GM12892 (cell line): ENCODE measurements at regions not wholly inside any gene's neighbourhood (a gene's known extent, or its start where the extent isn't known, plus 50 kb on each side); places are given as distances from the start of the nearest gene placed in this dataset.
"Not testable (repeated sequence)": the region's sequence is repeated elsewhere in the genome, so short reads cannot be mapped to it uniquely, and the experiment has no call there.

Experiments
- DNase-seq: peaks from one replicate; pipeline ENCODE4 v3.0.0; 2011; ENCODE audit not compliant: insufficient read length
- FAIRE-seq: peaks from 2 replicates; lab custom pipeline; 2011; peaks lifted over from hg19 to GRCh38; lab: Jason Lieb, UNC
- POLR2A ChIP-seq: IDR thresholded peaks from 2 replicates; pipeline ENCODE4 v1.6.1; 2011; ENCODE audit warnings: low read depth, low read length, control low read depth
- POLR2AphosphoS5 ChIP-seq: IDR thresholded peaks from 2 replicates; pipeline ENCODE4 v1.6.1; 2011; ENCODE audit warnings: low read depth, low read length, control low read depth
- TAF1 ChIP-seq: IDR thresholded peaks from 2 replicates; pipeline ENCODE4 v1.6.1; 2011; ENCODE audit warnings: low read depth, mild to moderate bottlenecking, control low read depth, low read length, borderline replicate concordance

DNA sequence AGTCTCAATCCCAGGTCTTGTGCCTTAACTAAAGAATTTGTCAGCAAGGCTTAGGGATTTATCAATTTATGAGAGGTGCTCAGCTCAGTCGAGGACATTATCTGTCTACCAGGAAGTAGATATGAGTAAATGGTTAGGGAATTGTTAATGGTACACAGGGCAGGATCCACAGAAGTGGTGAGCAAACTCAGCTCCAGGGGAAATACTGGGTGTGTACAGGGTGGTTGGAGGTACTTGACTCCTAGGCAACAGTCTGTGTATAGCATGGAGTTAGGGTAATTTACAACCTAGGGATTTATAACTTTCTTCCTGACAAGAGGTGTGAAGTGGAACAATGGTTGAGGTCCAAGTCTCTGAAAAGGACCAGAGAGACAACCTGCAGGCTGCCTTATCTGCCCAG, 123.4 kb upstream of the OR9Q1 start:
- no peak for FAIRE-seq
- TF ChIP-seq POLR2AphosphoS5 (no peak), POLR2A (no peak), TAF1 (no peak)
- DNase-seq: no peak

DNA sequence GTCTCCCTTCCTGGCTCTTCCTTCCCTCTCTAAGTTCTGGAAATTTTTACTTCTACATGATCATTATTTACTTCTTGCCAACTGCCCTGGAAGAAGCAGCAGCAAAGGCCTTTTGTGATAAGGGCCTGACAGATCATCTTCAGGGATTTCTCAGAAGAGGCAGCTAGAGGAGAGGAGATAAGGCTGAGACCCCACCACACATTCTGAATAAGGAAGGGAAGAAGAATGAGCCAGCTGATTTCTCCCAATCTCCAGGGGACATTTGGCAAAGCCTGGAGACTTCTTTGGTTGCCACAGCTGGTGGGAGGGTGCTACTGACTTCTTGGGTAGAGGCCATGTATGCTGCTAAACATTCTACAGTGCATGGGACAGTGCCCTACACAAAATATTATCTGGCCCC, 122.4 kb upstream of the OR9Q1 start:
- DNase-seq (no peak), FAIRE-seq (no peak)
- TF ChIP-seq POLR2AphosphoS5: no peak
- TF ChIP-seq POLR2A: no peak
- TF ChIP-seq TAF1: no peak

DNA sequence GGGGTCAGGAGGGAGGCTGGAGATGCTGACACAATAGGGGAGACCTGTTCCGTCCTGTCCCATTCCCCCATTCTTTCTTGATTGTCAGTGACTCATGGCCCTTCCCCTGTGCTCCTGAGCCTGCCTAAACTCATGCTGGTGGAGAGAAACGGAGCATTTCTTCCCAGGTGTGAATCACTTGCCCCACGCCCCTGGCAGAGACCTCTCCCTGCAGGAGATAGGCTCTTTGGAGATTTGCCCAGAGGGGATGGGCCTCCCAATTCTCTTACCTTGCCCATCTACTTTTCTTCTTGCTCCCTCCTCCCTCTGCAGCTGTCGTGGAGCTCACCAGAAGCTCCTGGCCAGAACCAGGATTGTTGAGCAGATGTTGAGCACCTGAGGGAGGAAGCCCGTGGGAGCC, 121.9 kb upstream of the OR9Q1 start:
- FAIRE-seq: no peak
- TF ChIP-seq POLR2AphosphoS5 (no peak), POLR2A (no peak), TAF1 (no peak)
- DNase-seq: no peak

DNA sequence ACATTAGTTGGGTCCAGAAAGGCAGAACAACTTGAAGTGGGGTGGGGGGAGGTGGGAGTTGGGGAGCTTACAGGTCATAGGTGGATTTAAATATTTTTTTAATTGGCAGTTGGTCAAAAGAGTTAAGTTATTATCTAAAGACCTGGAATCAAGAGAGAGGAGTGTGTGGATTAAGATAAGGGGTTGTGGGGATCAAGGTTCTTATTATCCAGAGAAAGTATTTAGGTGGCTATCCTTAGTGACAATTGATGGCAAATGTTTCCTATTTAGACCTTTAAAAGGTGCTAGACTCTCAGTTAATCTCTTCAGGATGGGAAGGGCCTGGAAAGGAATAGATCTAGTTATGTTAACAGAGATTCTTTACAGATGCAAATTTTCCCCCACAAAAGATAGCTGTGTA, 120.7 kb upstream of the OR9Q1 start:
- FAIRE-seq (no peak), DNase-seq (no peak)
- no peak for TF ChIP-seq POLR2A
- TF ChIP-seq POLR2AphosphoS5: no peak
- no peak for TF ChIP-seq TAF1

DNA sequence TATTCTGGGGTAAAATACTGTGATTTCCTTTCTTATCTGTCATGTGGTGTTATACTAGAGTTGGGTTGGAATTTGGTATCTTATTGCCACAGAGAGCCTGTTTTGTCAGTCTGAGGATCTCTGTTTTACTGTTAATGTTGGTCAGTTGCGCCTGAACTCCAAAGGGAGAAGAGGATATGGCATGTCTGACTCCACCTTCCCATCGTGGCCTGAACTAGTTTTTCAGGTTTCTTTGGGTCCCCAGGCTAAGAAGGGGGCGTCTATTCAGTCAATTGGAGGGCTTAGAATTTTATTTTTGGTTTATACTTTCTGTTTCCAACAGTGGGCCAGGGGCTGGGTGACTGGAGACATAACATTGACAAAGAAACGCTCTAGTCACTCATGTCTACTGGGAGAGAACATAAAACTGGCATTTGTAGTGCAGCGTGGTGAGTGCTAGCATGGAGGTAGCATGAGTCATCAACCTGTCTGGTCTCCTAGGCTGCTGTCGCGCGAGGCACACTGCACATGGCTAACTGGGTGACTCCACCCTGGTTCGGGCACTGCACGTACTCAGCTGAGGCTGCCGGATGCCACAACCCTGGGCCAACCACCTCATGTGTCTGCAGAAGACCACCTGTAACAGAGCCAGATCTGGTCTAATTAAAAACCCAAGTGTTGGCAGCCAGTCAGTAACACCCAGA, 120.1 kb upstream of the OR9Q1 start:
- FAIRE-seq (peak; percentile 96), DNase-seq (peak; percentile 5)
- TF ChIP-seq POLR2AphosphoS5: no peak
- no peak for TF ChIP-seq POLR2A
- no peak for TF ChIP-seq TAF1

DNA sequence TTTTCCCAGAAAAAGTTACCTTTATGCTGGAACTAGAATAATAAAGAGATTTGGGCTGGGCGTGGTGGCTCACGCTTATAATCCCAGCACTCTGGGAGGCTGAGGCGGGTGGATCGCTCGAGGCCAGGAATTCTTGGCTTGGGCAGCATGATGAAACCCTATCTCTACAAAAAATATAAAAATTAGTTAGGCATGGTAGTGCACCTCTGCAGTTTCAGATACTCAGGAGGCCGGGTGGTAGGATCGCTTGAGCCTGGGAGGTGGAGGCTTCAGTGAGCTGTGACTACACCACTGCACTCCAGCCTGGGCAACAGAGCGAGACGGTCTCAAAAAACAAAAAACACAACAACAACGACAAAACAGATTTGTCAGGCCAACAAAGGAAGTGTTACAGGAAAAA, 119.3 kb upstream of the OR9Q1 start:
- DNase-seq: no peak
- TF ChIP-seq POLR2A (no peak), POLR2AphosphoS5 (no peak), TAF1 (no peak)
- FAIRE-seq: no peak

DNA sequence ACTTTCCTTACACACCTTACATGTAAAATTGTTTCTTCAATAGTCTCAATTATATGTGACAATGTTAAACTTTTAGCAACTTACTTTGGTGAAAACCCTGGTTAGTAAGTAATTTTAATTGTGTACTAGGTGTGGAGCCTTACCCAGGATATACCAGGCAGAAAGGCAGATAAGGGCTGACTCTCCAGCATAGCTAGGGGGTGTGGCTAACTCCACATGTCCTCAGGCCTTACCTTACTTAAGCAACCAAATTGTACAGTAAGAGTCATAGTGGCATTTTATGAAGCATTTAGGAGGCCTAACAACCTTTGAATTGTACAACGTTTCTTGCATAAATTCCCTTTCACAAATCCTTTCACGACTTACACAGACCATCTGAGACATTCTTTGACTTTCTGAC, 118.2 kb upstream of the OR9Q1 start:
- no peak for FAIRE-seq
- TF ChIP-seq POLR2A: no peak
- TF ChIP-seq POLR2AphosphoS5: no peak
- no peak for TF ChIP-seq TAF1
- DNase-seq: no peak

DNA sequence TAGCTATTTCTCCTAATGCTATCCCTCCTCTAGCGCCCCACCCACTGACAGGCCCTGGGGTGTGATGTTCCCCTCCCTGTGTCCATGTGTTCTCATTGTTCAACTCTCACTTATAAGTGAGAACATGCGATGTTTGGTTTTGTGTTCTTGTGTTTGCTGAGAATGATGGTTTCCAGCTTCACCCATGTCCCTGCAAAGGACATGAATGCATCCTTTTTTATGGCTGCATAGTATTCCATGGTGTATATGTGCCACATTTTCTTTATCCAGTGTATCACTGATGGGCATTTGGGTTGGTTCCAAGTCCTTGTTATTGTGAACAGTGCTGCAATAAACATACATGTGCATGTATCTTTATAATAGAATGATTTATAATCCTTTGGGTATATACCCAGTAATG, 115.3 kb upstream of the OR9Q1 start:
- not testable (repeated sequence) for FAIRE-seq, DNase-seq

DNA sequence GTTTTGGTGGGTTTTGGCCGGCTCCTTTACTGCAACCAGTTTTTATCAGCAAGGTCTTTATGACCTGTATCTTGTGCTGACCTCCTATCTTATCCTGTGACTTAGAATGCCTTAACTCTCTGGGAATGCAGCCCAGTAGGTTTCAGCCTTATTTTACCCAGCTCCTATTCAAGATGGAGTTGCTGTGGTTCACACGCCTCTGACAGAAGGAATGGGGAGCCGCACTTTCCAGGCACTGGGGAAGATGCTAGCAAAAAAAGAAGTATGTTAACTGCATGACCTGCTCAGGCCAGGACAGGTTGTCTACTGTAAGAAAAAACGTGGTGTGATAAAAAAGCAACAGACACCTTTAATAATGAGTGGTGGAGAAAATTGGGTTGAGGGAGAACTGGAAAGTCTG, 112.2 kb upstream of the OR9Q1 start:
- FAIRE-seq: not testable (repeated sequence)

DNA sequence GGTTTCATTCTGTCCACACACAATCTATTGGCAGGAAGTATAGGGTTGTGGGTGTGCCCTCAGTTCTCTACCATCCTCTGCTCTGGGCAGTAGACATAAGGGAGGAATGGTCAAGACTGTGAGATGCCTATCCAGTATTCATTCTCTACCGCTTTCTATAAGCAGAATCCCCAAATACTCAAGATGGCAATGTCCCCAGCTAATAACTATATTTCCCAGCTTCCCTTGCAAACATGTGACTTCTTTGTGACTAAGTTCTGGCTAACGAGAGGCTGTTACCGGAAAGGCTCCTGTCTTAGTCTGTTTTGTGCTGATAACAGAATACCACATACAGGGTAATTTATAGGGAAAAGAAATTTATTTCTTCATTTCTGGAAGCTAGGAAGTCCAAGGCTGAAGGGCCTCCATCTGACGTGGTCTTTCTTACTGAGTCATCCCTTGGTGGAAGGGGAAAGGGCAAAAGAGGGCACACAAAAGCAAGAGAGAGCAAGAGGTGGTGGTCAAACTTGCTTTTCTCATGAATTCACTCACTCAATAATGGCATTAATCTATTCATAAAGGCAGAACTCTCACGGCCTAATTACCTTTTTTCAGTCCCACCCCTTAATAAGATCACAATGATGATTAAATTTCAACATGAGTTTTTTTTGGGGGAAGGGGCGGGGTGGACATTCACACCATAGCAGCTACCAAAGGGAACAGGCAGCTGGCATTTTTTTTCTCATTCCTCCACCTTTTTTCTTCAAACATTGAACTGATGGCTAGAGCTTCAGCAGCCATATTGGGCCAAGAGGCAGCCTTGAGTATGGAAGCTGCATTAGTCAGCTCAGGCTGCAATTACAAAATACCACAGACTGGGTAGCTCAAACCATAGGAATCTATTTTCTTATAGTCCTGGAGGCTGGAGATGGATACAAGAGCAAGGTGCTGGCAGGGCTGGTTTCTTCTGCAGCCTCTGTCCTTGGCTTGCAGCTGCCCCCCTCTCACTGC, 109.7 kb upstream of the OR9Q1 start:
- no peak for FAIRE-seq
- TF ChIP-seq POLR2A: no peak
- no peak for DNase-seq

More for the DNA sequence above, 112.2 kb upstream of the OR9Q1 start:
- not testable (repeated sequence) for DNase-seq

DNA sequence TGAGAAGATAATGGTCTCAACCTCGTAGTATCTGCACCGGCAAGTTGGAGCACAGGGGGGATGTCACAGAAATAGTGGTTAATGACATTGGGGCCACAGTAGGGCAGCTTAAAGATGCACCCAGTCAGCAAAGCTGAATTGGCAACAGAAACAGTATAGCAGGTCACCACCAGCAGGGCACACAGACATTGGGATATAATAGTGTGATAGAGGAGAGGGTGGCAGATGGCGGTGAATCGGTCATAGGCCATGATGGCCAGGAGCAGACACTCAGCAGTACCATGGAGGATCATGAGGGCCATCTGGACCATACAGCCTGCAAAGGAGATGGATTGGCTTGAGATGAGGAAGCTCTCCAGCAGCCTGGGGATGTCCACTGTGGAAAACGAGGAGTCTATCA, 106.0 kb upstream of the OR9Q1 start:
- DNase-seq (no peak), FAIRE-seq (no peak)
- no peak for TF ChIP-seq POLR2AphosphoS5
- no peak for TF ChIP-seq POLR2A
- TF ChIP-seq TAF1: no peak

DNA sequence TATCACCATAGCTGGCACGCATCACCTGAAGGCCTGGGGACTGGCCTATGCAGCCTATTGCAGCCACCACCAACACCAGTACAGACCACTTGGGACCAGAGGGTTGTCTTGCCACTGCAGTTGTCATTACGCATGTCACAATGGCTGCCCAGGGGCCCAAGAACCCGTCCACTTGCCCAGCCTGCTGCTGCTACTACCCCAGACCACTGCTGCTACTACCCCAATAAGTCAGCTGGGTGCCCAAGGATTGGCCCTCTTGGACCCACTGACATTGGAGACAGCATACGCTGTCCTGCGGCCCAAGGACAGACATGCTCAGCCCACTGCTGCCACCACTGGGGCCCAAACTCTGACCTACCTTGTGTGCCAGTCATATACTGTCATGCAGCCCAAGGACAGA, 102.7 kb upstream of the OR9Q1 start:
- FAIRE-seq (no peak), DNase-seq (no peak)
- TF ChIP-seq POLR2AphosphoS5 (no peak), POLR2A (no peak), TAF1 (no peak)

DNA sequence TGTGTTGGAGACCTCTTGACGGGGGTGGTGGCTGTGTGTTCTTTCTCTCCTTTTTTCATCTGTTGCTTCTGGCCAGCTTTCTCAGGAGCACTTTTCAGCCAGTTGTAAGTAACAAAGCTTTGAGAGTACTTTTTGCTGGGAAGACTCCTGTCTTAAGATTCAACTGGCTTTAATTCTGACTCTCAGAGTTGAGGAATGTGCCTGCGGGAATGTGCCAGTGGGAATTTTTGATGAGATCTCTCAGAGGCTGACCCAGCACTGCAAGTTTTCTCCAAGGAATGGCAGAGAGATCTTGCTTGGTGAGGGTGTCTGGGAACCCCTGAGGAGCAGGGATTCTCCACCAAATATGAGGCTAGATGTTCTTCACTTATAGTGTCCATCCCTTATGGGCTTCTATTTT, 91.6 kb upstream of the OR9Q1 start:
- FAIRE-seq: no peak
- no peak for DNase-seq
- TF ChIP-seq POLR2AphosphoS5 (no peak), POLR2A (no peak), TAF1 (no peak)
